Activated CD4-positive, alpha-beta memory T cell treated with anti-CD3 and anti-CD28 coated beads, Interleukin-2, amount 10 ng/mL, durations not matched to agents 7 days and 5 days (primary cell): ENCODE measurements at regions not wholly inside any gene's neighbourhood (a gene's known extent, or its start where the extent isn't known, plus 50 kb on each side); places are given as distances from the start of the nearest gene placed in this dataset.
"Not testable (repeated sequence)": the region's sequence is repeated elsewhere in the genome, so short reads cannot be mapped to it uniquely, and the experiment has no call there.

Experiments
- CTCF ChIA-PET: fragments of 350-600 bp; sonication (Branson Sonifier 250); formaldehyde crosslinking; loops from one replicate; lab custom pipeline; 2021; ENCODE audit warnings: antibody characterized with exemption, inconsistent platforms; lab: Charles Lee
- POLR2A ChIA-PET: fragments of 350-600 bp; sonication (Branson Sonifier 250); formaldehyde crosslinking; loops from one replicate; lab custom pipeline; 2021; ENCODE audit warnings: antibody characterized with exemption; lab: Charles Lee
- DNase-seq: peaks from one replicate; pipeline ENCODE4 v3.0.0-alpha.2; 2020
- H3K27ac Mint-ChIP-seq: one replicate; pipeline ENCODE4 v1.8.0; 2021; ENCODE audit warnings: mild to moderate bottlenecking, mixed read lengths
- H3K27me3 Mint-ChIP-seq: one replicate; pipeline ENCODE4 v1.8.0; 2021; ENCODE audit warnings: mixed read lengths
- H3K36me3 Mint-ChIP-seq: one replicate; pipeline ENCODE4 v1.8.0; 2021; ENCODE audit warnings: low read depth, mixed read lengths
- H3K4me1 Mint-ChIP-seq: one replicate; pipeline ENCODE4 v1.8.0; 2021; ENCODE audit warnings: mixed read lengths
- H3K4me3 Mint-ChIP-seq: one replicate; pipeline ENCODE4 v1.8.0; 2021; ENCODE audit warnings: mild to moderate bottlenecking, mixed read lengths
- H3K9me3 Mint-ChIP-seq: one replicate; pipeline ENCODE4 v1.8.0; 2021; ENCODE audit warnings: mixed read lengths

DNA sequence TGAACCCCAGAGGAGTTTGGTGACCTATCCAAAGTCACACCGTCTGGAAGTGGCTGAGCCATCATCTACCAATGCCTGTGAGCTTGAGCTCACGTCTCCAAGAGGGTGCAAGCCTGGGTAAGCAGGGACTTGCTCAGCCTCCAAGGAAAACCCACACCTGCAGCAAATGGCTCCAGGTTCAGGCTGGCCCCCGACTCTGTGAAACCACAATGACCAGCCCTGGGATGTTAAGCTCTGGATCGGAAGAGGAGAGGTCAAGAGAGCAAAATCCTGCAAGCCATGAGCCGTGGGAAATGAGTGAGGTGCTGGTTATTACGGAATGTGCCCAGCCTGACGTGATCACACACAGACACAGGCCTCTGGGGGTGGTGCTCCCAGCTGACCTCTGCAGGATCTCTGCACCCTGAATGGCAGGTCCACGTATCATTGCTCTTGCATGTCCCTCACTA lies 94.1 kb upstream of the OTOS start:
- no peaks in the 10 kb centered on the region for H3K36me3 Mint-ChIP-seq
- H3K4me1 Mint-ChIP-seq: peaks cover 4% of the 10 kb centered on the region
- DNase-seq: no peak
- H3K4me3 Mint-ChIP-seq: no peak overlapping the region
- ChIA-PET CTCF (no interaction called here), POLR2A (no interaction called here)
- no peak overlapping the region for H3K27ac Mint-ChIP-seq
- peaks cover 3% of the 10 kb centered on the region for H3K9me3 Mint-ChIP-seq
- H3K27me3 Mint-ChIP-seq: peaks cover 6% of the 10 kb centered on the region

DNA sequence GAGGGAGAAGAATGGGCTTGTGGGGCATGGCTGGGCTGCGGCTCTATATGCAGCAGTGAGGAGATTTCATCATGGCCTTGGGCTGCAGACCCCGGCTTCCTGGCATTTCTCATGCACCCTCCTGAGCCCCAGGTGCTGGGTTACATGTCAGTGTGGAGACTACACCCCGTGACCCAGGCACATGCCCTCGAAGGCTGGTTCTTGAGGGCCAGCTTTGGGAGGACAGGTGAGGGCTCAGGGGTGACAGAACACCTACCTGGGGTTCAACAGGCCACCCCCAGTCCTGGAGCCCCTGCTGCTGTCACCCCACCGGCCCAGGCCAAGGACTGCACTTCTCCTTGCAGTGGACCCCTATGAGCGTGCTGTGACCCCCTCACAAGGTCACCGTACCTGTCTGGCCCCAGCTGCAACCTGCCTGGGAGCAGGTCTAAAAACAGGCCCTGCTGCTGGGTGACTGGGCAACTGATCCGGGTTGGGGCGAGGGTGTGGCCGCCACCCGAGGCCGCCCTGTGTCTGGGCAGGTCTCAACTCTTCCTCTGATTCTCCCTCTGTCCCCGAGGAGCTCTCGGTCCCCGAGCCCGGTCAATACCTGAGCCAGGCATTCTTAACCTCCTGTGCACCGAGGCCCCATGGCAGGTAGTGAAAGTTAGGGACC lies 94.8 kb upstream of the OTOS start:
- H3K4me1 Mint-ChIP-seq: peaks cover 4% of the 10 kb centered on the region
- no peak for DNase-seq
- no peaks in the 10 kb centered on the region for H3K36me3 Mint-ChIP-seq
- H3K27me3 Mint-ChIP-seq: peaks cover 7% of the 10 kb centered on the region
- no peak overlapping the region for H3K27ac Mint-ChIP-seq
- ChIA-PET POLR2A (no interaction called here), CTCF (no interaction called here)
- H3K4me3 Mint-ChIP-seq: no peak overlapping the region
- H3K9me3 Mint-ChIP-seq: no peaks in the 10 kb centered on the region

DNA sequence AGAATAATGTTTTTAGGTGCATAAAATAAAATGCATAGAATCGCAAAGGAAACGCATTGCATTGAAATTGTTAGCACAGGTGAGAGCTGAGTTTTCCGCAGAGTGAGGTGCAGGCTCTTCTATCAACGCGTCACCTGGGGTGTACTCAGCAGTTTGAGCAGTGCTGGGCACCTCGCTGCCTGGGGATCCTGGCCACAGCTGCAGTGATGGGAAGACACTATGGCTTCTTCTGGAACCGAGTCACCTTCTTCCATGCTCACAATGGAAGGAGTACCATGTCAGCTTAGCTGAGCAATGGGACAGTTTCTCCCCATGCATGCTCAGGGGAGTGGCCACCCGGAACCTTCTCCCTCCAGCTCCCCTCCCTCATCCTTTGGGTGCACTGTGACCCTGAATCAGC lies 95.4 kb upstream of the OTOS start:
- CTCF ChIA-PET: no interaction called here
- Mint-ChIP-seq H3K27me3 (peaks cover 11% of the 10 kb centered on the region), H3K4me3 (no peak overlapping the region), H3K4me1 (peaks cover 4% of the 10 kb centered on the region), H3K36me3 (no peaks in the 10 kb centered on the region), H3K27ac (no peak overlapping the region), H3K9me3 (no peaks in the 10 kb centered on the region)
- DNase-seq: no peak
- POLR2A ChIA-PET: no interaction called here

DNA sequence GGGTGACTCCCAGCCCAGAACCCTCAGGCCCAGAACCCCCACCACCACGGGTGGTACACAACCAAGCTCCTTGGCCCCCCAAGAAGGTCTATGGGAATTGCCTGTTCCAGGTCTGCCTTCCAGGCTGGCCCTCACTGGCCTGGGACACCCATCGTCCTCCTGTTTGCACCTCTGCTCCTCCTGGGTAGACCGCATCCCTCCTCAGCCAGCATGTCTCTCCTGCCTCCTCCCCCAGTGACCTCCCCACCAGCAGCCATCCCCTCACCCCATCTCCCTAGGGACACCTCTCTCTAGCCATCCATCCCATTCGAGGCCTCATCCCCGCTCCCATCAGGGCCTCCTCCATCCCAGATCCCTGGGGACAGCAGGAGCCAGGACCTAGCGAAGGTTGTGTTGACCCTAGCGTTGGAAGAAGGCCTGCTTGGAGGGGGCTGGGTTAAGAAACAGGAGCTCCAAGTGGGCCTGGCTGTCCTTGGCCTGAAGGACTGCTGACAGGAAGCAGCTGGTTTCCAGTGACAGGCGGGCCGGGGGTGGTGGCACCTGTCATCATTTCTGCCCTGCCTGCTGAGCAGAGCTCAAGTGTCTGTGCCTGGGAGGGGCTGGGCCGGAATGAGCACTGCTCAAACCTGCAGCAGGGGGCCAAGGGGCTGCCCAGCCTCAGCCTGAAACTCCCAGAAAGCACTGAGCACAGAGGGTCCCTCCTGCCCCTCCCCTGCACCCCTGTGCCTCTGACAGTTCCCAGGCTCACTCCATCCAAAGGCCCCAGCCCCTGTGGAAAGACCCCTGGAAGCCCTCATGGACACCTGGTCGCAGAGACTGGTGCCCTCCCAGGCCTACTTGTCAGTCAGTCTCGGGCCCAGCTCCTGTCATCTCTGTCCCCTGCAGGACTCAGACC lies 96.0 kb upstream of the OTOS start:
- Mint-ChIP-seq H3K27me3 (peaks cover 16% of the 10 kb centered on the region), H3K4me3 (no peak overlapping the region), H3K4me1 (peaks cover 4% of the 10 kb centered on the region), H3K27ac (no peak overlapping the region), H3K9me3 (no peaks in the 10 kb centered on the region), H3K36me3 (no peaks in the 10 kb centered on the region)
- CTCF ChIA-PET: no interaction called here
- no peak for DNase-seq
- POLR2A ChIA-PET: no interaction called here

DNA sequence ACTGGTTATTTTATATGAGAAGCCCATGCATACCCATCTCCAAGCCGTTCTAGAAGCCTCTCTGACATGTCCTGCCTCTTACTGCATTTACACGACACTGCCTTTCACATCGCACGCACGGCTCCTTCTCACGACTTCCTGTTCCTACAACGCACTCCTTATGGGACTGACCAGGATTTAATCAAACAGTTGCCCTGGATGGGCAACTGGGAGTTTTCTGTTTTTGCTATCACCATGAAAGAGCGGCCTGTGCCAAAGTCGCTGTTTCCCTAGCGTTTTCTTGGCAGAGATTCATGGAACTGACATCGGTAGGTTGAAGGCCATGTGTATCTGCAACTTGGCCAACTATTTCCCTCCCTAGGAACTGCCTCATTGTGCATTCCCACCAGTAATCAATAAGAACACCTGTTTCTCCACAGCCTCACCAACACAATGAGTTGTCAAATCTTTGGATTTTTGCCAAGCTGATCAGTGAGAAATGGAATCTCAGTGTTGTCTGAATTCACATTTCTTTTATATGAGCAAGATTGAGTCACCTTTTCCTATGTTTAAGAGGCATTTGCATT lies 97.2 kb upstream of the OTOS start:
- no peak overlapping the region for H3K4me3 Mint-ChIP-seq
- CTCF ChIA-PET: no interaction called here
- DNase-seq: no peak
- H3K27ac Mint-ChIP-seq: no peak overlapping the region
- H3K9me3 Mint-ChIP-seq: no peaks in the 10 kb centered on the region
- POLR2A ChIA-PET: no interaction called here
- H3K4me1 Mint-ChIP-seq: peaks cover 4% of the 10 kb centered on the region
- H3K27me3 Mint-ChIP-seq: peaks cover 18% of the 10 kb centered on the region
- H3K36me3 Mint-ChIP-seq: no peaks in the 10 kb centered on the region

DNA sequence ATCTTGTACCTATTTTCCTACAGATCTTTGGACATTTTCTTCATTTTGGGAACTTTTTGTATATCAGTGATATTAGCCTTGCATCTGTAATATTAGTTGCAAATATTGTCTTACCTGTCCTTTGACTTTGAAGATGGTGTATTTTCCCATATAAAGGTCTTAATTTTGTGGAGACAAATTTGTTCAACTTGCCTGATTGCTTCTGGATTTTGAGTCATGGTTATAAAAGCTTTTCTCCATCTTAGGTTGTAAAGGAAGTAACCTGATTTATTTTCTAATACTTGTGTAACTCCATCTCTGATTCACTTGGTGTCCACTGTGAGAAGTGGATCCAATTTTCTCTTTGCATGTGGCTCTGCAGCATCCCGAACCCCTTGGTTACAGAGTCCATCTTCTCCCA lies 97.7 kb upstream of the OTOS start:
- Mint-ChIP-seq H3K9me3 (no peaks in the 10 kb centered on the region), H3K27me3 (peaks cover 18% of the 10 kb centered on the region), H3K4me1 (peaks cover 4% of the 10 kb centered on the region), H3K36me3 (no peaks in the 10 kb centered on the region), H3K4me3 (no peak overlapping the region), H3K27ac (no peak overlapping the region)
- CTCF ChIA-PET: no interaction called here
- DNase-seq: no peak
- POLR2A ChIA-PET: no interaction called here

DNA sequence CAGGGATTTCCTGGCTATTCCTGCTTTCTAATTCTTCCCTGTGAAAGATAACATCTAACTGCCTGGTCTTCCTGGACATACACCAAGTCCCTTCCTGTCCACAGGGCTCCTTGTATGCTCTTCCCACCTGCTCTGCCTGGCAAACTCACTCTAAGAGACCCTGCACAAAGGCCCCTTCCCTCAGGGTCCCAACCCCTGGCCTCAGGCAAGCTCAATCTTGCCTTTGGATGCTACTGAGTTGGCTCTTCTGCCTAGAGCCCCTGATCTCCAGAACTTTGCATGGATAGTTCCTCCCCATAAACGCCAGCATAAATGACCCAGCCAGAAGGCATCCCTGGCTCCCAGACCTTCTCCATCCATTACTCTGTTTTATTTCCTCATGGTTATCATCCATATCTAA lies 98.3 kb upstream of the OTOS start:
- CTCF ChIA-PET: no interaction called here
- no peak for DNase-seq
- Mint-ChIP-seq H3K9me3 (no peaks in the 10 kb centered on the region), H3K27me3 (peaks cover 18% of the 10 kb centered on the region), H3K4me1 (peaks cover 4% of the 10 kb centered on the region), H3K27ac (no peak overlapping the region), H3K4me3 (no peak overlapping the region), H3K36me3 (no peaks in the 10 kb centered on the region)
- POLR2A ChIA-PET: no interaction called here

DNA sequence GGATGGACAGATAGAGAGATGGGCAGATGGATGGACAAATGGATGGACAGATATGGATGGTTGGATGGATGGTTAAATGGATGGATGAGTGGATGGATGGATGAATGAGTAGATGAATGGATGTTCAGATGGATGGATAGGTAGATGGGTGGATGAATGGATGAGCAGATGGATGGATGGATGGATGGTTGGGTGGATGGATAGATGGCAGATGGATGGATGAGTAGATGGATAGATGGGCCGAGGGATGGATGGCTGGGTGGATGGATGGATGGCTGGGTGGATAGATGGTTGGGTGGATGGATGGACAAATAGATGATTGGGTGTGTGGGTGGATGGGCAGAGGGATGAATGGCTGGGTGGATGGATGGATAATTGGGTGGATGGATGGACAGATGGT lies 98.9 kb upstream of the OTOS start:
- no peak overlapping the region for H3K4me3 Mint-ChIP-seq
- H3K9me3 Mint-ChIP-seq: no peaks in the 10 kb centered on the region
- ChIA-PET POLR2A (no interaction called here), CTCF (no interaction called here)
- peaks cover under 1% of the 10 kb centered on the region for H3K4me1 Mint-ChIP-seq
- no peak for DNase-seq
- no peaks in the 10 kb centered on the region for H3K36me3 Mint-ChIP-seq
- H3K27me3 Mint-ChIP-seq: peaks cover 19% of the 10 kb centered on the region
- no peak overlapping the region for H3K27ac Mint-ChIP-seq

DNA sequence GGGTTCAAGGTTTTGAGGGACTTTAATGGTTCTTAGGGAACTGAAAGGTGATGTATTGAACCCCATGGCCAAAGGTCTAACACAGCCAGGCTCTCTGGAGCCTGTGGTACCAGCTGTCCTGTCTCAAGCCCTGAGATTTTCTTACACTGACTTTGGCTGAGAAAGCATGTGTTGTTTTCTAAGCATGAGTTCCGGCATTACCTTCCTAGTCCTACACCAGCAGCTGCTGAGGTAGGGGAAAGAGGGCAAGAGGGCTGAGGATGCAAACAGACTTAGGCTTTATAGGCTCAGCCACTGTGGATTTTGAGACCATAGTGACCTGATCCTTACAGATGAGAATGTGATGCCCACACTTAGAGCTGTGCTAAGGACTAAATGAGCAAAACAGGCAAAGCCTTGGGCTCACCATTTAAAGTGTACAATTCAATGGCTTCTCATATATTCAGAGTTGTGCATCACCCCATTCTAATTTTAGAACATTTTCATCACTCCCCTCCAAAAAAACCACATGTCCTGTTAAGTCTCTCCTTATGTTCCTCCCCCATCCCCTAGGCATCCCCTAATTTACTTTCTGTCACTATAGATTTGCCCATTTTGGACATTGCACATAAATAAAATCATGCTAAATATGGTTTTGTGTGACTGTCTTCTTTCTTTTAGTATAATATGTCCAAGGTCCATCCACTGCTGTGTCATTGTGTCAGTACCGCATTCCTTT lies 99.7 kb upstream of the OTOS start:
- CTCF ChIA-PET: no interaction called here
- POLR2A ChIA-PET: no interaction called here
- no peak overlapping the region for H3K4me3 Mint-ChIP-seq
- no peaks in the 10 kb centered on the region for H3K4me1 Mint-ChIP-seq
- H3K9me3 Mint-ChIP-seq: no peaks in the 10 kb centered on the region
- DNase-seq: no peak
- H3K27me3 Mint-ChIP-seq: peaks cover 19% of the 10 kb centered on the region
- no peaks in the 10 kb centered on the region for H3K36me3 Mint-ChIP-seq
- H3K27ac Mint-ChIP-seq: no peak overlapping the region

DNA sequence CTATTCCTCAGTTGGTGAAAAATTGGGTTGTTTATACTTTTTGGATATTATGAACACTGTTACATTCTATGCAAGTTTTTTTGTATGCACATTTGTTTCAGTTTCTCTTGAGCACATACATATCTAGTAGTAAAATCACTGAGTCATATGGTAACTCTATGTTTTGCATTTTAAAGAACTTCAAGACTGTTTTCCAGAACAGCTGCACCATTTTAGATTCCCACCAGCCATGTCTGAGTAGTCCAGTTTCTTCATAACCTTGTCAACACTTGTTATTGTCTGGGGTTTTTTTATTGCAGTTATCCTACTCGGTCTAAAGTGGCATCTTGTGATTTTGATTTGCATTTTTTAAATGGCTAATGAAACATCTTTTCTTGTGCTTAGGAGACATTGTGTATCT lies 100.3 kb upstream of the OTOS start:
- POLR2A ChIA-PET: no interaction called here
- no peak overlapping the region for H3K27ac Mint-ChIP-seq
- CTCF ChIA-PET: interaction anchor here (0.9 kb wide), 1 partner anchor 273 kb away, joined by 3 read pairs; no protein-coding TSS in a partner anchor
- H3K27me3 Mint-ChIP-seq: peaks cover 19% of the 10 kb centered on the region
- no peaks in the 10 kb centered on the region for H3K9me3 Mint-ChIP-seq
- no peaks in the 10 kb centered on the region for H3K4me1 Mint-ChIP-seq
- H3K36me3 Mint-ChIP-seq: no peaks in the 10 kb centered on the region
- no peak for DNase-seq
- H3K4me3 Mint-ChIP-seq: no peak overlapping the region

DNA sequence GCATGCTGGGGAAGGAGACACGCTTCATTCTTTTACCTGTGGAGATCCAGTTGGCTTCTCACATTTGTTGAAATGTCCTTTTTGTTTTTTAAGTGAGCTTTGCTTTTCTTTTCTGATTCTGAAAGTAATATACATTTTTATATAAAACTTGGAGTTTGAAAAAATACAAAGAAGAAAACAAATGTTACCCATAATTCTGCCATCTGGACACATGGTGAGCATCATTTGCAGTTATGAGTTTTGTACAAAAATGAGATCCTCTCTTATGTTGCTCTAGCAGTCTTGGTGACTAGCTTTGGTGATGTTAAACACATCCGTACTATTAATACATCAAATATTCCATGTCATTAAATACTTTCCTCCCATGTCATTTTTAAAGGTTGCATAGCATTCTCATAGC lies 101.1 kb upstream of the OTOS start:
- no peak overlapping the region for H3K4me3 Mint-ChIP-seq
- CTCF ChIA-PET: interaction anchor here (0.9 to 1.1 kb wide), 2 partner anchors 8 to 273 kb away, joined by 3 read pairs; no protein-coding TSS in a partner anchor
- H3K36me3 Mint-ChIP-seq: no peaks in the 10 kb centered on the region
- H3K27me3 Mint-ChIP-seq: peaks cover 19% of the 10 kb centered on the region
- POLR2A ChIA-PET: no interaction called here
- DNase-seq: no peak
- H3K27ac Mint-ChIP-seq: no peak overlapping the region
- H3K9me3 Mint-ChIP-seq: no peaks in the 10 kb centered on the region
- H3K4me1 Mint-ChIP-seq: no peaks in the 10 kb centered on the region

DNA sequence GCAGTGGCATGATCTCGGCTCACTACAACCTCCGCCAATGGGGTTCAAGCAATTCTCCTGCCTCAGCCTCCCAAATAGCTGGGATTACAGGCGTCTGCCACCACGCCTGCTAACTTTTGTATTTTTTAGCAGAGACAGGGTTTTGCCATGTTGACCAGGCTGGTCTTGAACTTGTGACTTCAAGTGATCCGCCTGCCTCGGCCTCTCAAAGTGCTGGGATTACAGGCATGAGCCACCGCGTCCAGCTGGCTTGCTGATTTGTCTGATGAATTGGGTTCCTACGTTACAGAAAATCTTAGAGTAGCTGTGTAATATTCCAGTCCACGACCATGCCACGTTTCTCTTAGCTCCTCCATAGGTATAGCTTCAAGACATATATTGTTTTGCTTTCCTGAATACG lies 102.6 kb upstream of the OTOS start:
- H3K4me3 Mint-ChIP-seq, H3K4me1 Mint-ChIP-seq, DNase-seq, H3K27ac Mint-ChIP-seq, POLR2A ChIA-PET, H3K9me3 Mint-ChIP-seq, H3K36me3 Mint-ChIP-seq: not testable (repeated sequence)
- H3K27me3 Mint-ChIP-seq: peaks cover 18% of the 10 kb centered on the region
- CTCF ChIA-PET: interaction anchor here (0.6 kb wide), 1 partner anchor 182 kb away, joined by 3 read pairs; no protein-coding TSS in a partner anchor

DNA sequence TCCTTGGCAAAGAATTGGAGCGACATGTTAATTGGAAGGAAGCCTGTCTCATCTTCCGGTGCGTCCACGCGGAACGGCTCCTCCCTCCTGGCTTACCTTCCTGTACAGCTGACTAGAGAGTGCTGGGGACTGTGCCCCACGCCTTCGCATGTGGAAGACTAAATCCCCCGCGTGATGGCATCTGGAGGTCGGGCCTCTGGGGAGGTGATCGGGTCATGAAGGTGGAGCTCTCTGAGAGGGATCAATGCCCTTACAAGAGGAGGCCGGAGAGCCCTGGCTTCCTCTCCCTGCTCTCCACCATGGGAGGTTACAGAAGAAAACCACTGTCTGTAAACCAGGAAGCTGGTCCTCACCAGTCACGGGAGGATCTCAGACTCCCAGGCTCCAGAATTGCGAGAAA lies 104.1 kb upstream of the OTOS start:
- H3K36me3 Mint-ChIP-seq: no peaks in the 10 kb centered on the region
- H3K4me1 Mint-ChIP-seq: no peaks in the 10 kb centered on the region
- peaks cover 13% of the 10 kb centered on the region for H3K27me3 Mint-ChIP-seq
- ChIA-PET POLR2A (no interaction called here), CTCF (interaction anchor here (0.7 kb wide), 1 partner anchor 181 kb away, joined by 3 read pairs; no protein-coding TSS in a partner anchor)
- H3K27ac Mint-ChIP-seq: no peak overlapping the region
- no peak for DNase-seq
- no peak overlapping the region for H3K4me3 Mint-ChIP-seq
- no peaks in the 10 kb centered on the region for H3K9me3 Mint-ChIP-seq
